ENCODE measurements at regions not wholly inside any gene's neighbourhood (a gene's known extent, or its start where the extent isn't known, plus 50 kb on each side); places are given as distances from the start of the nearest gene placed in this dataset.

DNA sequence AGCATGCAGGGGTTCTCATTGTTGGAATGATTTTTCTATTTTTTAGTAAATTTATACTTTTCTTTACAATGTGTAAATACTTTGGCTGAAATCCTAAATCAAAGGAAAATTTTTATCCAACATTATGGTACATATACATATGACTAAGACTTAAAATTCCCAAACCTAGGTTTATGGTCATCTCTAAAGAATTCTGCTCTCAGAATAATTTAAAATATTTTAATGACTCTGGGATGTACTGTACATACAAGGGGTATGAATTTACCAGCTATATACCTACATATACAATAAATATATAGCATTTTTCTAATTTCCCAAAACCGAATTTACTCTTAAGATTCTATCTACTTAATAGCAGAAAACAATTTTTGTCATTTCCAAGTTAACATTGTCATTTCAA lies 137.9 kb upstream of the POU1F1 start:
- TF ChIP-seq, protein P1, sequence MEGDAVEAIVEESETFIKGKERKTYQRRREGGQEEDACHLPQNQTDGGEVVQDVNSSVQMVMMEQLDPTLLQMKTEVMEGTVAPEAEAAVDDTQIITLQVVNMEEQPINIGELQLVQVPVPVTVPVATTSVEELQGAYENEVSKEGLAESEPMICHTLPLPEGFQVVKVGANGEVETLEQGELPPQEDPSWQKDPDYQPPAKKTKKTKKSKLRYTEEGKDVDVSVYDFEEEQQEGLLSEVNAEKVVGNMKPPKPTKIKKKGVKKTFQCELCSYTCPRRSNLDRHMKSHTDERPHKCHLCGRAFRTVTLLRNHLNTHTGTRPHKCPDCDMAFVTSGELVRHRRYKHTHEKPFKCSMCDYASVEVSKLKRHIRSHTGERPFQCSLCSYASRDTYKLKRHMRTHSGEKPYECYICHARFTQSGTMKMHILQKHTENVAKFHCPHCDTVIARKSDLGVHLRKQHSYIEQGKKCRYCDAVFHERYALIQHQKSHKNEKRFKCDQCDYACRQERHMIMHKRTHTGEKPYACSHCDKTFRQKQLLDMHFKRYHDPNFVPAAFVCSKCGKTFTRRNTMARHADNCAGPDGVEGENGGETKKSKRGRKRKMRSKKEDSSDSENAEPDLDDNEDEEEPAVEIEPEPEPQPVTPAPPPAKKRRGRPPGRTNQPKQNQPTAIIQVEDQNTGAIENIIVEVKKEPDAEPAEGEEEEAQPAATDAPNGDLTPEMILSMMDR (IDR thresholded peaks at IDR 0.05): no peak
- TF ChIP-seq POLR2A (IDR thresholded peaks at IDR 0.05): no peak
- DNase-seq: no peak
- Histone ChIP-seq H3K27me3 (no peaks in the 10 kb centered on the region), H3K9me3 (no peaks in the 10 kb centered on the region), H3K36me3 (ENCODE audit: low read depth, missing control alignments) (no peaks in the 10 kb centered on the region), H3K4me1 (no peaks in the 10 kb centered on the region), H3K4me3 (no peak overlapping the region), H3K27ac (no peak overlapping the region)
- WGBS, 2 donors: 57 to 69% methylated on average over 1 of the region's 1 CpG
- intact Hi-C loops (cut with DNase I; ENCODE audit: low total_unique reads): no loop called here

DNA sequence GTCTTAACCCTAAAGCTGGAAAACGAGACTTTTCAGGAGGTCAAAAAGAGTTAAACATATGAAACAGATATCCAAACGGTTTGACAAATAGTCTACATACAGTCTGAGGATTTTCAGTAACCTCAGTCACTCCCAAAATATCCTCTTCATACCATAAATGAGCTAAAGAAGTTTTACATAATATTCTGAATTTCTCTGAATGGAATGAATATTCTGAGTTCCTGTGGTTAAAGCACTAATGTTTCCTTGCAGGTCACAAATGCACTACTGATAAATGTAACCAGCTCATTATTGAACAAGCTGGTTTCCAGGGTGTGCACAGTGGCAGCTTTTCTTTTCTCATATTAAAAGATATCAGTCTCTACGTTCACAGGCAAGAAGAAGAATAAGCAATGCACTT lies 137.4 kb upstream of the POU1F1 start:
- WGBS, 2 donors: 52 to 62% methylated on average over 3 of the region's 3 CpGs

DNA sequence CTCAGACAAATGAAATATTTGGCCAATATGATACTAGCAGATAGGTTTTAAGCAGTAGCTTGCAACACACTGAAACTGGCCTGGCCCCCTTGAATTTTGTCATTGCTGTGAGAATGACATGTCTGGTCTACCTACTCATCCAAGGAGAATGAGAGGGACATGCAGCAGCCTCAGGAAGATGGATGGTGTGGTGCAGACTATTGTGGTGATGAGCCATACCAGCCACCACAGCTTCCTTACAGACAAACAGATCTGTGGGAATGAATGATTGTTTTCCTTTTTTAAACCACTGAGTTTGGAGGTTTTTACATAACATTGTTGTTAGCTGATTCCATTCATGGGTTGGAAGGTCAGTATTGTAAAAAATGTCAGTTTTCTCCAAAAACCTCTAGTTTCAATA lies 133.7 kb upstream of the POU1F1 start:
- intact Hi-C loops (cut with DNase I; ENCODE audit: low total_unique reads): no loop called here
- no peaks in the 10 kb centered on the region for H3K9me3 ChIP-seq
- H3K4me1 ChIP-seq: no peaks in the 10 kb centered on the region
- no peaks in the 10 kb centered on the region for H3K27me3 ChIP-seq
- TF ChIP-seq, protein P1 (IDR thresholded peaks at IDR 0.05): no peak
- TF ChIP-seq POLR2A (IDR thresholded peaks at IDR 0.05): no peak
- no peak overlapping the region for H3K27ac ChIP-seq
- H3K4me3 ChIP-seq: no peak overlapping the region
- no peak for DNase-seq
- H3K36me3 ChIP-seq (ENCODE audit: low read depth, missing control alignments): no peaks in the 10 kb centered on the region

More for the DNA sequence above, 137.4 kb upstream of the POU1F1 start:
- no peak for DNase-seq
- intact Hi-C loops (cut with DNase I; ENCODE audit: low total_unique reads): no loop called here
- Histone ChIP-seq H3K36me3 (ENCODE audit: low read depth, missing control alignments) (no peaks in the 10 kb centered on the region), H3K27me3 (no peaks in the 10 kb centered on the region), H3K4me1 (no peaks in the 10 kb centered on the region), H3K9me3 (no peaks in the 10 kb centered on the region), H3K4me3 (no peak overlapping the region), H3K27ac (no peak overlapping the region)
- TF ChIP-seq, protein P1 (IDR thresholded peaks at IDR 0.05): no peak
- TF ChIP-seq POLR2A (IDR thresholded peaks at IDR 0.05): no peak

DNA sequence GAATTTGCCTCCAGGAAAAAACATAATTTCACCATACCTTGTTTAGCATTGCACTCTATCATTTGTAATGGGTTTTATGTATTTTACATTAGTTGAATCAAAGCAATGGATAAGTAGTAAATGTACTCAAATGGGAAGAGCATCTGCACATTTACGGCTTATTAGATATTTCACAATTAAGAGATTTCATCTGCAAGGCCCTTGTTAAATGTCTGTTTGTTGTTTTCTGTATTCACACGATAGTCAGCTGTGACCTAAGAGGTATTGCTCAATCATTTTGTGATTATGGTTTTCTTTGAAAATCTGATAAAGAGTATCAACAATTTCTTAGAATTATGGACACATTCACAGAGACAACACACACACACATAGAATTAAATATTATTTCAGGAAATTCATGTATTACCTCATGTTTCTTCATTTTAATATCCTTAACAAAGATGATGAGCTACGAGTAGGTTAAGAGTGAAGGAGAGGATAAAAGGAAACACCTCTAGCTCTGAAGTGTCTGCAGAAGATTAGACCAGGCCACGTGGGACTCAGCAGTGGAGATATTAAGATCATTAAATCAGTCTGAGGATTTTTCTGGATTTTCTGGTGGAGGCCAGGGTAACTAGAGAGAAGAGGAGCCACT lies 121.9 kb upstream of the POU1F1 start:
- no peak overlapping the region for H3K4me3 ChIP-seq
- no peaks in the 10 kb centered on the region for H3K27me3 ChIP-seq
- intact Hi-C loops (cut with DNase I; ENCODE audit: low total_unique reads): no loop called here
- DNase-seq: no peak
- no peaks in the 10 kb centered on the region for H3K9me3 ChIP-seq
- no peaks in the 10 kb centered on the region for H3K4me1 ChIP-seq
- 60 to 81% methylated on average over 4 of the region's 4 CpGs for WGBS, 2 donors
- H3K36me3 ChIP-seq (ENCODE audit: low read depth, missing control alignments): no peaks in the 10 kb centered on the region
- TF ChIP-seq, protein P1 (IDR thresholded peaks at IDR 0.05): no peak
- no peak for TF ChIP-seq POLR2A (IDR thresholded peaks at IDR 0.05)
- H3K27ac ChIP-seq: no peak overlapping the region

DNA sequence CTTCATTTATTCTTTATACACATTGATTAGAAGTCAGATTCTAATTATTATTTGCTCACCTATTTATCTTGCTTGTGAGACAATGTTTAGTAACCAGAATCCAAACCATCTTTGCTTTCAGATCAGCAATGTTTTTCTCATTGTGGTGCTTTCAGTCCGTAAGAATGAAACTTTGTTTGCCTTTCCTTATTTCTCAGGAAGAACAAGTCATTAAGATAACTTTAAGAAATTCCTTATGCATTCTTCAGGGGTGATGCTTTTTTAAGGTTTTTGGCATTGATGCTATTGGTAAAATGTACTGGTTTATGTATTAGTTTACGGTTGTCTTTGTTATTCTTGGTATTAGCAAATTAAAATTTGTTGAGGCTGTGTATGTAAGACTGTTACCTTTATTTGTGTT lies 120.8 kb upstream of the POU1F1 start:
- Histone ChIP-seq H3K36me3 (ENCODE audit: low read depth, missing control alignments) (no peaks in the 10 kb centered on the region), H3K4me3 (no peak overlapping the region), H3K27ac (no peak overlapping the region), H3K9me3 (no peaks in the 10 kb centered on the region), H3K27me3 (no peaks in the 10 kb centered on the region), H3K4me1 (no peaks in the 10 kb centered on the region)
- WGBS, 2 donors: 78 to 86% methylated on average over 2 of the region's 2 CpGs
- DNase-seq: no peak
- intact Hi-C loops (cut with DNase I; ENCODE audit: low total_unique reads): no loop called here
- TF ChIP-seq POLR2A (IDR thresholded peaks at IDR 0.05): no peak
- TF ChIP-seq, protein P1 (IDR thresholded peaks at IDR 0.05): no peak
